NB4 (cell line): ENCODE measurements at regions not wholly inside any gene's neighbourhood (a gene's known extent, or its start where the extent isn't known, plus 50 kb on each side); places are given as distances from the start of the nearest gene placed in this dataset.

Experiments used
- DNase-seq: peaks from one replicate; pipeline ENCODE4 v3.0.0; 2010; ENCODE audit warnings: low read depth
- H3K4me3 ChIP-seq: one replicate; pipeline ENCODE4 v1.5.1; 2011; ENCODE audit warnings: mild to moderate bottlenecking, low read depth, low read length, moderate library complexity
- CTCF ChIP-seq: IDR thresholded peaks from one replicate; pipeline ENCODE4 v1.5.1; 2012; ENCODE audit warnings: low read depth, low read length
- MAX ChIP-seq: IDR thresholded peaks from 2 replicates; pipeline ENCODE4 v1.6.1; 2011; ENCODE audit warnings: low read depth, low read length
- MYC ChIP-seq: IDR thresholded peaks from 2 replicates; pipeline ENCODE4 v1.6.1; 2011; ENCODE audit warnings: low read depth, low read length
- POLR2A ChIP-seq: IDR thresholded peaks from 2 replicates; pipeline ENCODE4 v1.6.1; 2011; ENCODE audit warnings: mild to moderate bottlenecking; ENCODE audit not compliant: insufficient read length; ENCODE audit errors: extremely low read depth

- H3K4me3 ChIP-seq: no peak overlapping the region
- TF ChIP-seq POLR2A: no peak
- TF ChIP-seq MAX: no peak
- no peak for TF ChIP-seq MYC
- TF ChIP-seq CTCF: no peak
- DNase-seq: no peak
These were observed 76.1 kb upstream of the DUSP5 start for GRCh38 chr10:110421512-110422138.

DNA sequence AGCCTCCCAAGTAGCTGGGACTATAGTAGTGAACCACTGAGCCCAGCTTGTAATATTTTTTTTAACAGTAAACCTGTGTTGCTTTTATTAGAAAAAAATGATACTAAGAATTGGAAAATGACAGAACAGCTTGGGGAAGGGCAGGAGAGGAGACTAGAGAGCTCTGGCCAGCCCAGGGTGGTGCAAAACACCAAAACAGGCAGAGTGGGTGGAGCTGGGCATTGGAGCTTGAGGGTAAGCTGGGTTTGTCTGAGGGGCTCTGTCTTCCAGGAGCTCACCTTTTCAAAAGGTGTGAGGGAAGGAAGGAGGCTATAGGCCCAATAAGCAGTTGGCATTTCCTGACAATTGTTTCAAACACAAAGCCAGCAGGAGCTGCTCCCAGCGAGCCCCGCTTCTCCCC lies 75.2 kb upstream of the DUSP5 start:
- DNase-seq: no peak
- TF ChIP-seq MYC (no peak), CTCF (no peak)
- H3K4me3 ChIP-seq: no peak overlapping the region

DNA sequence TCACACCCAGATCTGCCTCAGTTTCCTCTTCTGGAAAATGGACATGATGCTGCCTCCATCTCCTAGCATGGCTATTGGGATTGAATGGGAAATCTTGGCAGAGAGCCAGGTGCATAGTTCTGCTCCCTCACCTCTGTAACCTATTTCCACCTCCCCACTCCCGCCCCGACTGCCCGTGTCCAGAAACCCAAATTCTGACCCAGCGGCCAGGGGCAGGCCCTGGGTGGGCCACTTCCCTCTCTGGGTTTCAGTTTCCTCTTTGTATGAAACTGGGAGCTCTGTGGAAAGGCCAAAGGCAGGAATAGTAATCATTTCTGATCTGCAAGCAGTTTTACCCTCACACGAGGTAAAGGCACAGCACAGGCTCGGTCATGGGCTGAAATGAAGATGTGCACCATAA lies 74.1 kb upstream of the DUSP5 start:
- TF ChIP-seq MYC: no peak
- no peak for TF ChIP-seq MAX
- TF ChIP-seq CTCF: no peak
- no peak for TF ChIP-seq POLR2A
- no peak for DNase-seq
- H3K4me3 ChIP-seq: no peak overlapping the region

DNA sequence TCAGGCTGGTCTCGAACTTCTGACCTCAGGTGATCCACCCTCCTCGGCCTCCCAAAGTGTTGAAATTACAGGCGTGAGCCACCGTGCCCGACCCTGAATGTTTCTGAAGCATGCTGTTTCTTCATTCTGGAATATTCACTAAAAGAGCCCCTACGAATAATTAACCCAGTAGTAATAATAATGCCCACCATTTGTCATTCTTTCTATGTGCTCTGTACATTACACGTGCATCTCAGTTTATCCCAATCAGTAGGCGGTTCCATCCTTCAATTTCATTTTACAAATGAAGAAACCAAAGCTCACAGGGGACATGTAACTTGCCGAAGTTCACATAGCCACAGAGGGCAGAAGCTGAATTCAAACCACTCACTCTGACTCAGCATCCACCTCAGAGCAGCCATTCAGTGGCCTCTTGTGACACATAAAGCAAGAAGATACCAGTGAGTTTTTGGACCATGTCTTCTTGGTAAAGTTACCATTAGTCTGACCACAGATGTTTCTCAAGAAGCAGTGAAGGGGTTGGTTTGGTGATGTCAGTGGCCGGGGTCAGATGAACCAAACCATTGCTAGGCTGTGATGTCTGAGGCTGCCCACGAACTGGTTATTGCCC lies 71.9 kb upstream of the DUSP5 start:
- peak; percentile 93 for DNase-seq
- no peak overlapping the region for H3K4me3 ChIP-seq
- TF ChIP-seq POLR2A: no peak
- TF ChIP-seq CTCF: no peak
- no peak for TF ChIP-seq MYC
- peak; percentile 24; the same call in 1 of the 2 replicates for TF ChIP-seq MAX

DNA sequence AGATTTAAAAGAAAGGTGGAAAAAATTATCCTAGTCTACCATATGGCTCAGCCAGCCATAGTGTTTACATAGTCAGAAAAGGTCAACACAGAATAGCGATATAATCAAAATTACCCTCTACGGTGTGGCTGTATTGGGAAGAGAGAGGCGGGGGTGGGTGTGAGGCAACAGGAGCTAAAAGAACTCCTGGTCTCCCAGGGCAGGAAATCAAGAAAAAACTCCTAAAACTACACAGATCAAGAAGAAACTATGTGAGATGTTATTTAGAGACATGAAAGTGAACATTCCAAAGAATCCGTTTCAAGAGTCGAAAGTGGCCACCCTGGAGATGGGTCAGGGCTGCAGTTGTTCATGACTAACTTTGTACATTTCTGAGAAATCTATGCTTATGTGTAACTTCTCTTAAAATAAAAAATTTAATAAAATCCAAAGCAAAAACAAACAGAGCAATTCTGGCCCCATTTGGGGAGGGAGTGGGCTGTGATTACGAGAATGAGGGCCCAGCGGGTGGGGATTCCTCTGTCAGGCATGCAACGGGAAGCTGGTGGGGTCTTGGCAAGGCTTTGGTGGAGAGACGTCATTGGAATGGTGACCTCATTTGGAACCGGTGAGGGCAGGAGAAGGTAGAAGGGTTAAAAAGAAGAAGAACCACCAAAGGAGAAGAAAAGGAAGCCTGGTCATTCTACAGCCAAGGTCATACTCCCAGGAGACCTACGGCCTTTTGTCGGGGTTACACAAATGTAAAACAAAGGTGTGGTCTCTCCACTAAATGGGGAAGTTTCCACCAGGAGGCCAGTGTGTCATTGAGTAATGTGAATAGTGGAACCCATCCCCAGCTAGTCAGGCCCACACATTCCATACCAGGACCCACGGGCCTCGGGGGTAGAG lies 71.2 kb upstream of the DUSP5 start:
- TF ChIP-seq POLR2A (no peak), CTCF (no peak)
- H3K4me3 ChIP-seq: no peak overlapping the region
- peak; percentile 78 for DNase-seq
